Ascending aorta (tissue), 2 donors: ENCODE measurements at regions not wholly inside any gene's neighbourhood (a gene's known extent, or its start where the extent isn't known, plus 50 kb on each side); places are given as distances from the start of the nearest gene placed in this dataset.

Experiments used
- DNase-seq, 2 donors: peaks; one replicate each; pipeline ENCODE4 v3.0.0-alpha.2; 2019; ENCODE audit warnings: low spot score in 2 of 2
- H3K27ac ChIP-seq, 2 donors: fragments of 200-600 bp; sonication (generic); one replicate each; pipeline ENCODE4 v1.5.1; 2016 to 2017; ENCODE audit warnings: mild to moderate bottlenecking in 1 of 2
- H3K27me3 ChIP-seq: fragments of 200-600 bp; sonication (generic); one replicate; pipeline ENCODE4 v1.5.1; 2017
- H3K36me3 ChIP-seq, 2 donors: fragments of 200-600 bp; sonication (generic); one replicate each; pipeline ENCODE4 v1.5.1; 2016
- H3K4me1 ChIP-seq, 2 donors: fragments of 200-600 bp; sonication (generic); one replicate each; pipeline ENCODE4 v1.5.1; 2016 to 2017; ENCODE audit warnings: mild to moderate bottlenecking in 1 of 2
- H3K4me3 ChIP-seq, 2 donors: fragments of 200-600 bp; sonication (generic); one replicate each; pipeline ENCODE4 v1.5.1; 2016 to 2017; ENCODE audit warnings: mild to moderate bottlenecking in 1 of 2
- H3K9me3 ChIP-seq, 2 donors: fragments of 200-600 bp; sonication (generic); one replicate each; pipeline ENCODE4 v1.5.1; 2016
- intact Hi-C: fragments of 100-400 bp; cut with DNase I; formaldehyde crosslinking; loops from one replicate; pipeline ENCODE4 v1.15.1; 2023
- TF ChIP-seq, protein P1 (sequence below), 3 experiments: fragments of 200-600 bp in 2 of 3; fragments of 450-650 bp in 1 of 3; sonication (generic) in 2 of 3; IDR thresholded peaks; one replicate each; pipeline ENCODE4 v1.5.1; 2016 to 2019; ENCODE audit warnings: antibody characterized with exemption in 3 of 3, mild to moderate bottlenecking in 1 of 3, moderate library complexity in 1 of 3

- Histone ChIP-seq H3K27ac (no peak overlapping the region), H3K9me3 (no peaks in the 10 kb centered on the region), H3K36me3 (no peaks in the 10 kb centered on the region), H3K4me1 (no peaks in the 10 kb centered on the region), H3K4me3 (no peak overlapping the region), H3K27me3 (no peaks in the 10 kb centered on the region)
- intact Hi-C loops: no loop called here
- no peak for DNase-seq
- TF ChIP-seq, protein P1, sequence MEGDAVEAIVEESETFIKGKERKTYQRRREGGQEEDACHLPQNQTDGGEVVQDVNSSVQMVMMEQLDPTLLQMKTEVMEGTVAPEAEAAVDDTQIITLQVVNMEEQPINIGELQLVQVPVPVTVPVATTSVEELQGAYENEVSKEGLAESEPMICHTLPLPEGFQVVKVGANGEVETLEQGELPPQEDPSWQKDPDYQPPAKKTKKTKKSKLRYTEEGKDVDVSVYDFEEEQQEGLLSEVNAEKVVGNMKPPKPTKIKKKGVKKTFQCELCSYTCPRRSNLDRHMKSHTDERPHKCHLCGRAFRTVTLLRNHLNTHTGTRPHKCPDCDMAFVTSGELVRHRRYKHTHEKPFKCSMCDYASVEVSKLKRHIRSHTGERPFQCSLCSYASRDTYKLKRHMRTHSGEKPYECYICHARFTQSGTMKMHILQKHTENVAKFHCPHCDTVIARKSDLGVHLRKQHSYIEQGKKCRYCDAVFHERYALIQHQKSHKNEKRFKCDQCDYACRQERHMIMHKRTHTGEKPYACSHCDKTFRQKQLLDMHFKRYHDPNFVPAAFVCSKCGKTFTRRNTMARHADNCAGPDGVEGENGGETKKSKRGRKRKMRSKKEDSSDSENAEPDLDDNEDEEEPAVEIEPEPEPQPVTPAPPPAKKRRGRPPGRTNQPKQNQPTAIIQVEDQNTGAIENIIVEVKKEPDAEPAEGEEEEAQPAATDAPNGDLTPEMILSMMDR (IDR thresholded peaks at IDR 0.05): no peak
These were observed 514.9 kb downstream of the TMA16 start for GRCh38 chr4:164009435-164009834.

GRCh38 chr4:164011791-164012190 is 517.3 kb downstream of the TMA16 start:
- H3K9me3 ChIP-seq: no peaks in the 10 kb centered on the region

GRCh38 chr4:164012396-164013027 is 518.0 kb downstream of the TMA16 start:
- Histone ChIP-seq H3K4me3 (no peak overlapping the region), H3K9me3 (no peaks in the 10 kb centered on the region), H3K27me3 (no peaks in the 10 kb centered on the region), H3K4me1 (no peaks in the 10 kb centered on the region), H3K36me3 (no peaks in the 10 kb centered on the region), H3K27ac (no peak overlapping the region)
- TF ChIP-seq, protein P1 (IDR thresholded peaks at IDR 0.05): no peak
- intact Hi-C loops: no loop called here
- DNase-seq: no peak

More at GRCh38 chr4:164011791-164012190, 517.3 kb downstream of the TMA16 start:
- H3K27me3 ChIP-seq: no peaks in the 10 kb centered on the region
- H3K36me3 ChIP-seq: no peaks in the 10 kb centered on the region
- no peak overlapping the region for H3K4me3 ChIP-seq
- no peak for DNase-seq
- no peaks in the 10 kb centered on the region for H3K4me1 ChIP-seq
- TF ChIP-seq, protein P1 (IDR thresholded peaks at IDR 0.05): no peak
- no peak overlapping the region for H3K27ac ChIP-seq
- intact Hi-C loops: no loop called here

DNA sequence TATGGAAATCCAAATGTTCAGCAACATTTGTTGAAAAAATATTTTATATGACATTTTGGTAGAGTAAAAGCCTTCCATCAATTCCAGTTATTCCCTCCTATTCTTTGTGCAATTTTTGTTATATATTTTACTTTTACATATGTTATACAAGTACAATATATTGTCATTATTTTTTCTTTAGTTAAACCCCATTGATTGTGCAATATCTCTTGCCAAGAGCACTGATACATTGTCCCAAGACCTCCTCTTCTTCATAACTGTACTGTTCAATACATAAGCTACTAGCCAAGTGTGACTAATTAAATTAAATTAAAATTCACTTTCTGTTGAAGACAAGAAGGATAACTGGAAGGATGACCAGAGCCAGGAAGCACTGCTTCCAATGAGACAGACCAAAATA is 527.5 kb downstream of the TMA16 start:
- Histone ChIP-seq H3K27me3 (no peaks in the 10 kb centered on the region), H3K27ac (no peak overlapping the region), H3K4me1 (no peaks in the 10 kb centered on the region), H3K9me3 (peaks cover 0 to 11% of the 10 kb centered on the region in 2 donors), H3K4me3 (no peak overlapping the region), H3K36me3 (no peaks in the 10 kb centered on the region)
- TF ChIP-seq, protein P1 (IDR thresholded peaks at IDR 0.05): no peak
- intact Hi-C loops: no loop called here
- DNase-seq: no peak

DNA sequence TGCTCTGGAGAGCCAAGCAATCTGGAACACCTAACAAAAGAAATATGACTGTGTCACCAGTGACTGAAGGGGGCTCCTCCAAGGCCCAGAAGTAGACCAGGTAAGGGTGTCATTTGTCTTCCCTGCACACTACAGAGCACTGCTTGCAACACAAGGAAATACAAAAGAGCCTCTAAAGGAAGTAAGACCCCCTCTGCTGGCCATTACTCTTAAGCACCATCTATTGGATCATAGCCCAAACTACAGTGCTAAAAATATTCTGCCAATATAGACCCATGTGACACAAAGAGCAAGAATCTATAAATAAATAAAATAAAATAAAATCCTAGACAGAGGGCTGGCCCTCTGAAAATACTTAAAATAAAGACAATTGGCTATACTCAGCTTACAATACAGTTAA is 528.7 kb downstream of the TMA16 start:
- Histone ChIP-seq H3K4me1 (no peaks in the 10 kb centered on the region), H3K36me3 (no peaks in the 10 kb centered on the region), H3K27ac (no peak overlapping the region), H3K9me3 (peaks cover 0 to 11% of the 10 kb centered on the region in 2 donors), H3K27me3 (no peaks in the 10 kb centered on the region), H3K4me3 (no peak overlapping the region)
- no peak for DNase-seq
- intact Hi-C loops: no loop called here
- TF ChIP-seq, protein P1 (IDR thresholded peaks at IDR 0.05): no peak

- no peak overlapping the region for H3K4me3 ChIP-seq
- H3K4me1 ChIP-seq: no peaks in the 10 kb centered on the region
- no peaks in the 10 kb centered on the region for H3K27me3 ChIP-seq
- peaks cover 0 to 11% of the 10 kb centered on the region in 2 donors for H3K9me3 ChIP-seq
- no peak for DNase-seq
- no peak overlapping the region for H3K27ac ChIP-seq
- TF ChIP-seq, protein P1 (IDR thresholded peaks at IDR 0.05): no peak
- intact Hi-C loops: no loop called here
- H3K36me3 ChIP-seq: no peaks in the 10 kb centered on the region
These were observed 533.3 kb downstream of the TMA16 start for GRCh38 chr4:164027805-164028204.
